GM12878 (cell line): ENCODE measurements at regions not wholly inside any gene's neighbourhood (a gene's known extent, or its start where the extent isn't known, plus 50 kb on each side); places are given as distances from the start of the nearest gene placed in this dataset.

Experiments used
- ATAC-seq: fragments of 200-7000 bp; cut with Tn5 transposase; 3 replicates; pipeline ENCODE4 v1.9.1; 2020; ENCODE audit warnings: mild to moderate bottlenecking, moderate library complexity
- BruUV-seq: library from RNA; stranded (reverse); fragments of 400-500 nt; replicated peaks from 2 replicates; lab custom pipeline; 2021; lab: Mats Ljungman, UMichigan
- CTCF ChIA-PET: fragments of 300-600 bp; sonication (Branson Sonifier 250); formaldehyde crosslinking; extraction: SDS; loops from one replicate; lab custom pipeline; 2021; ENCODE audit warnings: inconsistent platforms; lab: Yijun Ruan, JAX
- POLR2A ChIA-PET: fragments of 350-600 bp; formaldehyde crosslinking; extraction: SDS; loops from one replicate; lab custom pipeline; 2021; ENCODE audit warnings: inconsistent platforms; lab: Charles Lee
- RAD21 ChIA-PET: fragments of 300-600 bp; sonication (Branson Sonifier 250); formaldehyde crosslinking; loops from one replicate; lab custom pipeline; 2023; ENCODE audit warnings: antibody characterized with exemption; ENCODE audit not compliant: unreplicated experiment; lab: Charles Lee
- SMC1A ChIA-PET: fragments of 300-600 bp; sonication (Branson Sonifier 250); formaldehyde crosslinking; loops from one replicate; lab custom pipeline; 2023; ENCODE audit not compliant: unreplicated experiment, uncharacterized antibody; lab: Charles Lee
- DNase-seq: peaks from one replicate; pipeline ENCODE4 v3.0.0-alpha.2; 2011; ENCODE audit warnings: low read depth, low spot score
- FAIRE-seq: peaks from 3 replicates; lab custom pipeline; 2011; peaks lifted over from hg19 to GRCh38; lab: Jason Lieb, UNC
- H2AFZ ChIP-seq: 2 replicates; pipeline ENCODE4 v1.6.0; 2011; ENCODE audit warnings: low read depth, low read length, control low read depth; ENCODE audit not compliant: control insufficient read depth
- H3K27ac ChIP-seq: 2 replicates; pipeline ENCODE4 v1.5.1; 2011; ENCODE audit warnings: control low read depth; ENCODE audit not compliant: control insufficient read depth, insufficient read depth
- H3K27me3 ChIP-seq, 2 experiments: replicated peaks in 1 of 2; 2 replicates each; pipeline versions ENCODE4 v1.6.0 to v1.6.1; 2011; ENCODE audit warnings: low read length in 1 of 2; ENCODE audit not compliant: control insufficient read depth in 2 of 2, insufficient read depth in 2 of 2
- H3K36me3 ChIP-seq, 2 experiments: 2 replicates each; pipeline ENCODE4 v1.5.1; 2011; ENCODE audit warnings: low read length in 1 of 2; ENCODE audit not compliant: control insufficient read depth in 2 of 2, insufficient read depth in 2 of 2
- H3K4me1 ChIP-seq: 2 replicates; pipeline ENCODE4 v1.6.1; 2011; ENCODE audit warnings: mild to moderate bottlenecking, low read length, moderate library complexity, mixed read lengths; ENCODE audit not compliant: control insufficient read depth, insufficient read depth
- H3K4me2 ChIP-seq: 2 replicates; pipeline ENCODE4 v1.6.0; 2011; ENCODE audit warnings: control low read depth; ENCODE audit not compliant: control insufficient read depth, insufficient read depth
- H3K4me3 ChIP-seq: fragments of 200-600 bp; sonication (generic); 2 replicates; pipeline ENCODE4 v1.5.1; 2016
- H3K79me2 ChIP-seq: 2 replicates; pipeline ENCODE4 v1.6.0; 2011; ENCODE audit warnings: low read length; ENCODE audit not compliant: control insufficient read depth, insufficient read depth
- H3K9ac ChIP-seq: 2 replicates; pipeline ENCODE4 v1.8.0; 2011; ENCODE audit warnings: low read length, control low read depth, mixed read lengths; ENCODE audit not compliant: control insufficient read depth, insufficient read depth
- H3K9me3 ChIP-seq: replicated peaks from 3 replicates; pipeline ENCODE4 v1.5.1; 2011; ENCODE audit warnings: mild to moderate bottlenecking, low read length; ENCODE audit not compliant: control insufficient read depth, insufficient read depth
- H4K20me1 ChIP-seq: 2 replicates; pipeline ENCODE4 v1.6.0; 2011; ENCODE audit not compliant: control insufficient read depth, insufficient read depth
- CREB1 ChIP-seq: IDR thresholded peaks from 2 replicates; pipeline ENCODE4 v1.6.1; 2012; ENCODE audit warnings: low read depth, mild to moderate bottlenecking, inconsistent platforms
- RELA ChIP-seq: fragments of 450-650 bp; IDR thresholded peaks from 2 replicates; pipeline ENCODE4 v1.8.0; 2014; ENCODE audit warnings: borderline replicate concordance; ENCODE audit not compliant: partially characterized antibody
- RFX5 ChIP-seq: IDR thresholded peaks from 2 replicates; pipeline ENCODE4 v1.6.1; 2011; ENCODE audit warnings: low read depth, low read length, improper control_type of control experiment
- SMARCA5 ChIP-seq: fragments of 450-650 bp; IDR thresholded peaks from 2 replicates; pipeline ENCODE4 v1.6.1; 2017; ENCODE audit warnings: mild to moderate bottlenecking
- SUZ12 ChIP-seq: fragments of 200-600 bp; sonication (generic); IDR thresholded peaks from one replicate; pipeline ENCODE4 v1.6.1; 2018; ENCODE audit warnings: antibody characterized with exemption, mild to moderate bottlenecking; ENCODE audit not compliant: unreplicated experiment
- TBL1XR1 ChIP-seq: IDR thresholded peaks from 2 replicates; pipeline ENCODE4 v1.6.1; 2012; ENCODE audit warnings: low read depth, low read length, improper control_type of control experiment
- ZBED1 ChIP-seq: IDR thresholded peaks from 2 replicates; pipeline ENCODE4 v1.6.1; 2016; ENCODE audit warnings: borderline replicate concordance
- ZNF207 ChIP-seq: fragments of 450-650 bp; IDR thresholded peaks from 2 replicates; pipeline ENCODE4 v1.6.1; 2014; ENCODE audit warnings: antibody characterized with exemption, mild to moderate bottlenecking, borderline replicate concordance
- ZNF384 ChIP-seq: IDR thresholded peaks from 2 replicates; pipeline ENCODE4 v1.6.1; 2012; ENCODE audit warnings: low read depth, mild to moderate bottlenecking, low read length, improper control_type of control experiment, borderline replicate concordance
- whole genome bisulfite sequencing: methylation state at CpG from one replicate; pipeline ENCODE4 v1.1.6; 2016; ENCODE audit warnings: low lambda C conversion rate; ENCODE audit not compliant: insufficient replicate concordance, insufficient coverage; ENCODE audit errors: missing lambda C conversion rate; 5-methylcytosine and 5-hydroxymethylcytosine counted together
- in situ Hi-C: fragments of 300-500 bp; cut with MboI; formaldehyde crosslinking; loops from 9 replicates; pipeline ENCODE4 v1.14.3; 2018; ENCODE audit warnings: mixed read lengths
- intact Hi-C: fragments of 100-400 bp; cut with micrococcal nuclease; formaldehyde crosslinking; loops from one replicate; pipeline ENCODE4 v1.14.2; 2022; ENCODE audit not compliant: unreplicated experiment
- TF ChIP-seq, protein P1 (sequence below): IDR thresholded peaks from 2 replicates; pipeline ENCODE4 v1.6.1; 2012; ENCODE audit warnings: improper control_type of control experiment, low read depth, low read length; ENCODE audit not compliant: insufficient replicate concordance
- TF ChIP-seq, protein P2 (sequence below): fragments of 450-650 bp; IDR thresholded peaks from 2 replicates; pipeline ENCODE4 v1.6.1; 2017; ENCODE audit warnings: mild to moderate bottlenecking, low read depth, inconsistent platforms; ENCODE audit not compliant: poor library complexity, severe bottlenecking
- TF ChIP-seq, protein P3 (sequence below): fragments of 150-350 bp; IDR thresholded peaks from 2 replicates; pipeline ENCODE4 v1.6.1; 2016; ENCODE audit warnings: low read depth, low read length

DNA sequence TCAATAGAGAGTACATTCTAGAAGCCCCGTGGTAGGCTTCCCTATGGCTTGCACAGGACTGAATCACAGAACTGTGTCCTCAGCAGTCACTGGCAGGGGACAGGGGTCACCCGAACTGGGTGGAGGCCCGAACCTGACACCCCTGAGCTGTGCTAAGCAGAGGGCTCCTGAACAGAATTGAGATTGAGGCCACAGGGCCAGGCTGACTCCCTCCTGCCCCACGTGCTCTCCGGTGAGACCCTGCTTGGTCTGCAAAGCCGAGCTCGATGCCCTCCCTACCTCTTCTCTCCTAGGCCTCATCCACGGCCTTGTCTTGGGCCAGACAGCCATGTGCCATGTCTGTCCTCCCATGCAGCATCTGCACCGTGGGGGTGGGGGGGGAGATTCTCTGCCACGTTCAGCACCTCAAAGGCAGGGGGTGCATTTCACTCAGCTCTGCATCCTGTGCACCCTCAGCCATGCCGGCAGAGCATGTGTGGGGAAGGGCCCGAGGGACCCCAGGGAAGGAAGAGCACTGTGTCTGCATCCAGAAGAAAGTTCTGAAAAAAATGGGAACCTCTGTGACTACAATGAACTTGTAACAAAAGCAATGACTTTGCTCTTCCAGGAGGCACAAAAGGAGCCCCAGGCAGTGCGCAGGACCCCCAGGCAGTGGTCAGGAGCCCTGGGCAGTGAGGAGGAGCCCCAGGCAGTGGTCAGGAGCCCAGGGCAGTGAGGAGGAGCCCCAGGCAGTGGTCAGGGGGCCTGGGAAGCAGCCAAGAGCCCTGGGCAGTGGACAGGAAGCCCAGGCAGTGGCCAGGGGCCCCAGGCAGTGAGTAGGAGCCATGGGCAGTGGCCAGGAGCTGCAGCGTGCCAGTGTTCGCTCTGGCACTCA lies 76.7 kb upstream of the SEPTIN5 start:
- Histone ChIP-seq H3K4me1 (no peaks in the 10 kb centered on the region), H3K79me2 (no peaks in the 10 kb centered on the region), H3K36me3 (no peaks in the 10 kb centered on the region), H3K9me3 (no peaks in the 10 kb centered on the region), H3K4me2 (no peak overlapping the region), H3K9ac (no peak overlapping the region), H3K27ac (no peak overlapping the region), H2AFZ (no peak overlapping the region), H4K20me1 (no peaks in the 10 kb centered on the region), H3K27me3 (no peaks in the 10 kb centered on the region), H3K4me3 (no peak overlapping the region)
- FAIRE-seq, result no peak
- SMC1A ChIA-PET, result no interaction called here
- intact Hi-C loops (loop anchor here (10.0 kb wide), 1 partner anchor 163 kb away; the partner anchor contains the start of genes CDC45 and UFD1), in situ Hi-C loops (no loop called here)
- CTCF ChIA-PET, result interaction anchor here (0.6 kb wide), 1 partner anchor 16 kb away, joined by 4 read pairs; no protein-coding TSS in a partner anchor
- 19% methylated on average over 15 of the region's 15 CpGs for WGBS
- RAD21 ChIA-PET, result no interaction called here
- POLR2A ChIA-PET, result no interaction called here
- DNase-seq, result no peak
- ATAC-seq, result no peak
- BruUV-seq, result no TSS peak
- no peak for TF ChIP-seq ZBED1
- no peak for TF ChIP-seq RFX5
- TF ChIP-seq ZNF384, result no peak
- TF ChIP-seq TBL1XR1, result no peak
- no peak for TF ChIP-seq CREB1
- TF ChIP-seq, protein P1, sequence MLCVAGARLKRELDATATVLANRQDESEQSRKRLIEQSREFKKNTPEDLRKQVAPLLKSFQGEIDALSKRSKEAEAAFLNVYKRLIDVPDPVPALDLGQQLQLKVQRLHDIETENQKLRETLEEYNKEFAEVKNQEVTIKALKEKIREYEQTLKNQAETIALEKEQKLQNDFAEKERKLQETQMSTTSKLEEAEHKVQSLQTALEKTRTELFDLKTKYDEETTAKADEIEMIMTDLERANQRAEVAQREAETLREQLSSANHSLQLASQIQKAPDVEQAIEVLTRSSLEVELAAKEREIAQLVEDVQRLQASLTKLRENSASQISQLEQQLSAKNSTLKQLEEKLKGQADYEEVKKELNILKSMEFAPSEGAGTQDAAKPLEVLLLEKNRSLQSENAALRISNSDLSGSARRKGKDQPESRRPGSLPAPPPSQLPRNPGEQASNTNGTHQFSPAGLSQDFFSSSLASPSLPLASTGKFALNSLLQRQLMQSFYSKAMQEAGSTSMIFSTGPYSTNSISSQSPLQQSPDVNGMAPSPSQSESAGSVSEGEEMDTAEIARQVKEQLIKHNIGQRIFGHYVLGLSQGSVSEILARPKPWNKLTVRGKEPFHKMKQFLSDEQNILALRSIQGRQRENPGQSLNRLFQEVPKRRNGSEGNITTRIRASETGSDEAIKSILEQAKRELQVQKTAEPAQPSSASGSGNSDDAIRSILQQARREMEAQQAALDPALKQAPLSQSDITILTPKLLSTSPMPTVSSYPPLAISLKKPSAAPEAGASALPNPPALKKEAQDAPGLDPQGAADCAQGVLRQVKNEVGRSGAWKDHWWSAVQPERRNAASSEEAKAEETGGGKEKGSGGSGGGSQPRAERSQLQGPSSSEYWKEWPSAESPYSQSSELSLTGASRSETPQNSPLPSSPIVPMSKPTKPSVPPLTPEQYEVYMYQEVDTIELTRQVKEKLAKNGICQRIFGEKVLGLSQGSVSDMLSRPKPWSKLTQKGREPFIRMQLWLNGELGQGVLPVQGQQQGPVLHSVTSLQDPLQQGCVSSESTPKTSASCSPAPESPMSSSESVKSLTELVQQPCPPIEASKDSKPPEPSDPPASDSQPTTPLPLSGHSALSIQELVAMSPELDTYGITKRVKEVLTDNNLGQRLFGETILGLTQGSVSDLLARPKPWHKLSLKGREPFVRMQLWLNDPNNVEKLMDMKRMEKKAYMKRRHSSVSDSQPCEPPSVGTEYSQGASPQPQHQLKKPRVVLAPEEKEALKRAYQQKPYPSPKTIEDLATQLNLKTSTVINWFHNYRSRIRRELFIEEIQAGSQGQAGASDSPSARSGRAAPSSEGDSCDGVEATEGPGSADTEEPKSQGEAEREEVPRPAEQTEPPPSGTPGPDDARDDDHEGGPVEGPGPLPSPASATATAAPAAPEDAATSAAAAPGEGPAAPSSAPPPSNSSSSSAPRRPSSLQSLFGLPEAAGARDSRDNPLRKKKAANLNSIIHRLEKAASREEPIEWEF, result no peak
- TF ChIP-seq, protein P2, sequence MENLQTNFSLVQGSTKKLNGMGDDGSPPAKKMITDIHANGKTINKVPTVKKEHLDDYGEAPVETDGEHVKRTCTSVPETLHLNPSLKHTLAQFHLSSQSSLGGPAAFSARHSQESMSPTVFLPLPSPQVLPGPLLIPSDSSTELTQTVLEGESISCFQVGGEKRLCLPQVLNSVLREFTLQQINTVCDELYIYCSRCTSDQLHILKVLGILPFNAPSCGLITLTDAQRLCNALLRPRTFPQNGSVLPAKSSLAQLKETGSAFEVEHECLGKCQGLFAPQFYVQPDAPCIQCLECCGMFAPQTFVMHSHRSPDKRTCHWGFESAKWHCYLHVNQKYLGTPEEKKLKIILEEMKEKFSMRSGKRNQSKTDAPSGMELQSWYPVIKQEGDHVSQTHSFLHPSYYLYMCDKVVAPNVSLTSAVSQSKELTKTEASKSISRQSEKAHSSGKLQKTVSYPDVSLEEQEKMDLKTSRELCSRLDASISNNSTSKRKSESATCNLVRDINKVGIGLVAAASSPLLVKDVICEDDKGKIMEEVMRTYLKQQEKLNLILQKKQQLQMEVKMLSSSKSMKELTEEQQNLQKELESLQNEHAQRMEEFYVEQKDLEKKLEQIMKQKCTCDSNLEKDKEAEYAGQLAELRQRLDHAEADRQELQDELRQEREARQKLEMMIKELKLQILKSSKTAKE, result no peak
- no peak for TF ChIP-seq RELA
- TF ChIP-seq SMARCA5, result no peak
- no peak for TF ChIP-seq ZNF207
- no peak for TF ChIP-seq SUZ12
- TF ChIP-seq, protein P3, sequence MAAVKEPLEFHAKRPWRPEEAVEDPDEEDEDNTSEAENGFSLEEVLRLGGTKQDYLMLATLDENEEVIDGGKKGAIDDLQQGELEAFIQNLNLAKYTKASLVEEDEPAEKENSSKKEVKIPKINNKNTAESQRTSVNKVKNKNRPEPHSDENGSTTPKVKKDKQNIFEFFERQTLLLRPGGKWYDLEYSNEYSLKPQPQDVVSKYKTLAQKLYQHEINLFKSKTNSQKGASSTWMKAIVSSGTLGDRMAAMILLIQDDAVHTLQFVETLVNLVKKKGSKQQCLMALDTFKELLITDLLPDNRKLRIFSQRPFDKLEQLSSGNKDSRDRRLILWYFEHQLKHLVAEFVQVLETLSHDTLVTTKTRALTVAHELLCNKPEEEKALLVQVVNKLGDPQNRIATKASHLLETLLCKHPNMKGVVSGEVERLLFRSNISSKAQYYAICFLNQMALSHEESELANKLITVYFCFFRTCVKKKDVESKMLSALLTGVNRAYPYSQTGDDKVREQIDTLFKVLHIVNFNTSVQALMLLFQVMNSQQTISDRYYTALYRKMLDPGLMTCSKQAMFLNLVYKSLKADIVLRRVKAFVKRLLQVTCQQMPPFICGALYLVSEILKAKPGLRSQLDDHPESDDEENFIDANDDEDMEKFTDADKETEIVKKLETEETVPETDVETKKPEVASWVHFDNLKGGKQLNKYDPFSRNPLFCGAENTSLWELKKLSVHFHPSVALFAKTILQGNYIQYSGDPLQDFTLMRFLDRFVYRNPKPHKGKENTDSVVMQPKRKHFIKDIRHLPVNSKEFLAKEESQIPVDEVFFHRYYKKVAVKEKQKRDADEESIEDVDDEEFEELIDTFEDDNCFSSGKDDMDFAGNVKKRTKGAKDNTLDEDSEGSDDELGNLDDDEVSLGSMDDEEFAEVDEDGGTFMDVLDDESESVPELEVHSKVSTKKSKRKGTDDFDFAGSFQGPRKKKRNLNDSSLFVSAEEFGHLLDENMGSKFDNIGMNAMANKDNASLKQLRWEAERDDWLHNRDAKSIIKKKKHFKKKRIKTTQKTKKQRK, result no peak
